ENCODE measurements at regions not wholly inside any gene's neighbourhood (a gene's known extent, or its start where the extent isn't known, plus 50 kb on each side); places are given as distances from the start of the nearest gene placed in this dataset.

DNA sequence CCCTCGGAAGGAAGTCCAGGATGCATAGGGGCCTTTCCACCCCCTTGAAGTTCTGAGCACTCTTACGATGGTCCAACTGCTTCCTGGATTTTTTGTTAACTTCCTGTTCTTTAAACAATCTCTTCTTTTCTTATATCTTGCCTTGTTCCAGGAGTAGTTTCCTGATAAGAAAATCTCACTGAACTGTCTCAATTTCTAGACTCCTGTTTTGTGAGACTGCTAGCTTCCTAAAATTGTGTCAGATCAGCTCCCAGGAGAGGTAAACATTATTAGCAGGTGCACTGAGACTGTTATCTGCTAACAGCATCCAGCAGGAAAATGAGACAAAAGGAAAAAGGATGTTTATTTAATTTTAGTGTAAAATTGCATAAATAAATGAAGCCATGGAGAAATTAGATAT is 106.2 kb upstream of the PITRM1 start:
- no peak for DNase-seq (ENCODE audit: low read depth)
- TF ChIP-seq MYC (IDR thresholded peaks at IDR 0.05; ENCODE audit: low read depth, low read length) (no peak), POLR2A (IDR thresholded peaks at IDR 0.05; ENCODE audit: extremely low read depth, insufficient read length) (no peak)
- H3K4me3 ChIP-seq (ENCODE audit: low read depth, low read length) = no peak overlapping the region

DNA sequence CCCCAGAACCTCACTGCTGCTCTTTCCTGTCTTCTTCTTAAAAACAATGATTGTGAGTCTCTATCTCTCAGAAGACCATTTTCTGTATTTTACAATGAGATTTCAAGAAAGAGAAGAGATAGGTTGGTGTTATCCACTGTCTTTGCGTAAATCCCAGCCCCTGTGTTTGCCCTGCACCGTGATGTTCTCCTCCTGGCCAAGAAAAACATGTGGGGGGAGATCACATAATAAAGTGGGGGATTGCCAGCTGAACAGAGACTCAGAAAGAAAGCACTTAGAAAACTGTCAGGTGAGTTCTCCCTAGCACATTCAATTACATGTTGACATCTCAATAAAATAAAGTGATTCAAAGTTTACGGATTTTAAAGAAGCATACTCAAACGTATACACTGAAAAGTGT is 105.0 kb upstream of the PITRM1 start:
- TF ChIP-seq MYC (IDR thresholded peaks at IDR 0.05; ENCODE audit: low read depth, low read length) (no peak), POLR2A (IDR thresholded peaks at IDR 0.05; ENCODE audit: extremely low read depth, insufficient read length) (no peak)
- TF ChIP-seq, protein P1, sequence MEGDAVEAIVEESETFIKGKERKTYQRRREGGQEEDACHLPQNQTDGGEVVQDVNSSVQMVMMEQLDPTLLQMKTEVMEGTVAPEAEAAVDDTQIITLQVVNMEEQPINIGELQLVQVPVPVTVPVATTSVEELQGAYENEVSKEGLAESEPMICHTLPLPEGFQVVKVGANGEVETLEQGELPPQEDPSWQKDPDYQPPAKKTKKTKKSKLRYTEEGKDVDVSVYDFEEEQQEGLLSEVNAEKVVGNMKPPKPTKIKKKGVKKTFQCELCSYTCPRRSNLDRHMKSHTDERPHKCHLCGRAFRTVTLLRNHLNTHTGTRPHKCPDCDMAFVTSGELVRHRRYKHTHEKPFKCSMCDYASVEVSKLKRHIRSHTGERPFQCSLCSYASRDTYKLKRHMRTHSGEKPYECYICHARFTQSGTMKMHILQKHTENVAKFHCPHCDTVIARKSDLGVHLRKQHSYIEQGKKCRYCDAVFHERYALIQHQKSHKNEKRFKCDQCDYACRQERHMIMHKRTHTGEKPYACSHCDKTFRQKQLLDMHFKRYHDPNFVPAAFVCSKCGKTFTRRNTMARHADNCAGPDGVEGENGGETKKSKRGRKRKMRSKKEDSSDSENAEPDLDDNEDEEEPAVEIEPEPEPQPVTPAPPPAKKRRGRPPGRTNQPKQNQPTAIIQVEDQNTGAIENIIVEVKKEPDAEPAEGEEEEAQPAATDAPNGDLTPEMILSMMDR (IDR thresholded peaks at IDR 0.05; ENCODE audit: low read depth, low read length) = no peak
- TF ChIP-seq, protein P2, sequence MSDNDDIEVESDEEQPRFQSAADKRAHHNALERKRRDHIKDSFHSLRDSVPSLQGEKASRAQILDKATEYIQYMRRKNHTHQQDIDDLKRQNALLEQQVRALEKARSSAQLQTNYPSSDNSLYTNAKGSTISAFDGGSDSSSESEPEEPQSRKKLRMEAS (IDR thresholded peaks at IDR 0.05; ENCODE audit: low read depth, low read length) = no peak
- DNase-seq (ENCODE audit: low read depth) = no peak
- no peak overlapping the region for H3K4me3 ChIP-seq (ENCODE audit: low read depth, low read length)

DNA sequence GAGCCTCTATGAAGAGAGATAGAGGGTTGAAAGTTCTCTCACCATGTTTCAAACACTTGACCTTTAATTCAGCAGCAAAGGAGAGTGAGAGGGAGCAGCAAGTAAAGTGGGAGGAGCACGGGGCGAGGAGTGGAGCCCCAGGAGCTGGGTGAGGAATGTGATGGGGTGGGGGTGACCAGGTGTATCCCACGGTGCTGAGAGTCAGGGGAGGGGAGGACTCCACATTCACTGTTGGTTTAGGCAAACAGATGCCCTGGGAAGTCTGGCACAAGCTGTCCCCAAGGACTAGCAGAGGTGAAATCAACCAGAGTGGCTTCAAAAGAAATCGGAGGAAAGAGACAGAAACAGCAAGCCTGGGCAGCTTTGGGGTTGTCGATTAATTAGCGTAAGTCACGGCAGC is 101.8 kb upstream of the PITRM1 start:
- no peak for DNase-seq (ENCODE audit: low read depth)
- TF ChIP-seq, protein P1 (IDR thresholded peaks at IDR 0.05; ENCODE audit: low read depth, low read length) = no peak
- no peak for TF ChIP-seq POLR2A (IDR thresholded peaks at IDR 0.05; ENCODE audit: extremely low read depth, insufficient read length)
- no peak for TF ChIP-seq MYC (IDR thresholded peaks at IDR 0.05; ENCODE audit: low read depth, low read length)
- TF ChIP-seq, protein P2 (IDR thresholded peaks at IDR 0.05; ENCODE audit: low read depth, low read length) = no peak
- no peak overlapping the region for H3K4me3 ChIP-seq (ENCODE audit: low read depth, low read length)

DNA sequence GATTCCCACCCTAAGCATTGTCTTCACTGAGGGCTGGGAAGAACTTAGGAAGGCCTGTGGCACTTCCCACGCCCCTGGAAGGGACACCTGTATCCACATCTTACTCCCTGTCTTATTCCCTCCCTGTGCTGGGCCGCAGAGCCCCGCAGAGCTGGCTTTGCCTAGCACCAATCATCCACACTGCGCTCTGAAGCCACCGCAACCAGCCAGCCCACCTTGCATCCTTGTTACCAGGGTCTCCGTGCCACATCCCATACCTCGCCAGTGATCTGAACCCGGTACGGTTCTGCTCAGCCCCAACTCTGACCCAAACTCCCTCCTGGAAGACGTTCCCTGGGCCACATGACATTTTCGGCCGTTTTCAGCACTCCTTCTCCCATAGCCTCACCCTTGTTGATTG is 101.4 kb upstream of the PITRM1 start:
- no peak overlapping the region for H3K4me3 ChIP-seq (ENCODE audit: low read depth, low read length)
- no peak for DNase-seq (ENCODE audit: low read depth)
- TF ChIP-seq MYC (IDR thresholded peaks at IDR 0.05; ENCODE audit: low read depth, low read length) (no peak), POLR2A (IDR thresholded peaks at IDR 0.05; ENCODE audit: extremely low read depth, insufficient read length) (no peak)
- TF ChIP-seq, protein P1 (IDR thresholded peaks at IDR 0.05; ENCODE audit: low read depth, low read length) = no peak
- TF ChIP-seq, protein P2 (IDR thresholded peaks at IDR 0.05; ENCODE audit: low read depth, low read length) = no peak

DNA sequence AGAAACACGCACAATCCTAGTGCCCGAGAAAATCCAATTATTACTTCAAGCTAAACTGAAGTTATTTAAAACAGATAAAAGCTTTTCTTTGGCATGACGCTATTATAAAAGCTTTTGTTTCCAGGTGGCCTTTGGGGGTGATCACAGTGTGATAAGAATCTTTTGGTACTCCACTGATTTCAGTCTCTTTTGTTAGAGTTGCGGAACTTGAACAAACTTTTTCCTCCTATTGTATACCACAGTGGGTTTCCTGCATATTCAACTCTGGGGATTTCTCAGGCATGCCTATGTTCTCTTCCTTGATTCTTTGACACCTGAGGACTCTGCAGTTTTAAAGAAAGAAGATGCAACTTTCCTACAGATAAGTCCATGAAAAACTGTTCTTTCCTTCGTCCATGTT is 99.7 kb upstream of the PITRM1 start:
- DNase-seq (ENCODE audit: low read depth) = no peak
- TF ChIP-seq, protein P1 (IDR thresholded peaks at IDR 0.05; ENCODE audit: low read depth, low read length) = no peak
- TF ChIP-seq, protein P2 (IDR thresholded peaks at IDR 0.05; ENCODE audit: low read depth, low read length) = no peak
- TF ChIP-seq MYC (IDR thresholded peaks at IDR 0.05; ENCODE audit: low read depth, low read length) (no peak), POLR2A (IDR thresholded peaks at IDR 0.05; ENCODE audit: extremely low read depth, insufficient read length) (no peak)
- no peak overlapping the region for H3K4me3 ChIP-seq (ENCODE audit: low read depth, low read length)

DNA sequence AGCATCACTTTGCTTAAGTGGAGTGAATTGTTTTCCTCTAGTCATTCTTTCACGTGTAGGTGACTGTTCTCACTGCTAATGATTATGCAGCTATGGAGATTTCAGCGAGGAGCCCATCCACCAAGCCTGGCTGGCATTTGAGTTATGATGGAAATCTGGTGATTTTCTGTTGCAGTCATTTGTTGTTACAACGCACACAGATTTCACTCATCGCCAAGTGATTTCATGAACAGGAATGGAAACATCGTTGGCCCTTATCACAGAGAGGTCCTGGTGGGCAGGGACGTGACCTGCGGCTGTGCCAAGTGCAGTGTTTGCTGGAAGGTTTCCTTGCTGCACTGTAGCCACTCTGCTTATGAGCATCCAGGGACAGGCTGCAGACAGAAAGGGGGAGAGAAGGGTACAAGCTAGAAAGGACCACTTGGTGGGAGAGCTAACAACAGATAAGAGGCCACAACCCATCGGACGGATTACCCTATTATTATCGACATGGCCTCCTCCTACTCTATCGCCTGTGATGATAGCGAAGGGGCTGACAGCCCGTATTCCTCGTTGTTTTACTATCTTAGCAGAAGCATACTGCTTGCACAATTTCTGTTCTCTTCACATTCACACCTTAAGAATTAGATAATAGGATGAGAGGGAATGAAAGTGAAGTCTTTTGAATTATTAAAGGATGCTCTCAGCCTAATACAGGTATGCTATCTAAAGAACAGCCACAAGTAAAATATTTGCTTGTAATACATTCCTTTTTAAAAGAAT is 99.0 kb upstream of the PITRM1 start:
- TF ChIP-seq POLR2A (IDR thresholded peaks at IDR 0.05; ENCODE audit: extremely low read depth, insufficient read length) (no peak), MYC (IDR thresholded peaks at IDR 0.05; ENCODE audit: low read depth, low read length) (no peak)
- TF ChIP-seq, protein P2 (IDR thresholded peaks at IDR 0.05; ENCODE audit: low read depth, low read length) = no peak
- TF ChIP-seq, protein P1 (IDR thresholded peaks at IDR 0.05; ENCODE audit: low read depth, low read length) = no peak
- no peak for DNase-seq (ENCODE audit: low read depth)
- H3K4me3 ChIP-seq (ENCODE audit: low read depth, low read length) = no peak overlapping the region
